GM21576 (cell line): ENCODE measurements at regions not wholly inside any gene's neighbourhood (a gene's known extent, or its start where the extent isn't known, plus 50 kb on each side); places are given as distances from the start of the nearest gene placed in this dataset.

Source experiments
- ATAC-seq: cut with Tn5 transposase; IDR thresholded peaks from one replicate; pipeline ENCODE4 v1.9.1; 2021; ENCODE audit warnings: mild to moderate bottlenecking, moderate library complexity; ENCODE audit not compliant: unreplicated experiment

- no peak for ATAC-seq
Measured at GRCh38 chr2:82652117-82652516, 1807.0 kb downstream of the SUCLG1 start.

- ATAC-seq, result no peak
Measured at GRCh38 chr2:82650038-82650437, 1809.0 kb downstream of the SUCLG1 start.

GRCh38 chr2:82641598-82642180, 1817.4 kb downstream of the SUCLG1 start:
- ATAC-seq, result no peak

GRCh38 chr2:82636402-82637020, 1822.6 kb downstream of the SUCLG1 start:
- ATAC-seq, result no peak

GRCh38 chr2:82599021-82599420, 1860.1 kb downstream of the SUCLG1 start:
- ATAC-seq, result no peak

GRCh38 chr2:82596581-82596980, 1862.5 kb downstream of the SUCLG1 start:
- no peak for ATAC-seq

- ATAC-seq, result no peak
Measured at GRCh38 chr2:82591718-82592117, 1867.4 kb downstream of the SUCLG1 start.

- no peak for ATAC-seq
Measured at GRCh38 chr2:82576656-82577055, 1882.4 kb downstream of the SUCLG1 start.

- no peak for ATAC-seq
Measured at GRCh38 chr2:82539280-82539621, 1919.8 kb downstream of the SUCLG1 start.

GRCh38 chr2:82538590-82539279, 1920.3 kb downstream of the SUCLG1 start:
- no peak for ATAC-seq

GRCh38 chr2:82528288-82528687, 1930.8 kb downstream of the SUCLG1 start:
- no peak for ATAC-seq

- ATAC-seq, result no peak
Measured at GRCh38 chr2:82527124-82527523, 1932.0 kb downstream of the SUCLG1 start.

- no peak for ATAC-seq
Measured at GRCh38 chr2:82526277-82526676, 1932.8 kb downstream of the SUCLG1 start.

- ATAC-seq, result no peak
Measured at GRCh38 chr2:82525744-82526143, 1933.3 kb downstream of the SUCLG1 start.

- ATAC-seq, result no peak
Measured at GRCh38 chr2:82524826-82525225, 1934.3 kb downstream of the SUCLG1 start.

- ATAC-seq, result no peak
Measured at GRCh38 chr2:82511894-82512293, 1947.2 kb downstream of the SUCLG1 start.

- no peak for ATAC-seq
Measured at GRCh38 chr2:82508702-82509101, 1950.4 kb downstream of the SUCLG1 start.

- ATAC-seq, result no peak
Measured at GRCh38 chr2:82507657-82508056, 1951.4 kb downstream of the SUCLG1 start.

- ATAC-seq, result no peak
Measured at GRCh38 chr2:82501217-82501616, 1957.9 kb downstream of the SUCLG1 start.

- ATAC-seq, result no peak
Measured at GRCh38 chr2:82498777-82499443, 1960.2 kb downstream of the SUCLG1 start.

- ATAC-seq, result no peak
Measured at GRCh38 chr2:82494739-82495138, 1964.3 kb downstream of the SUCLG1 start.

GRCh38 chr2:82491591-82491990, 1967.5 kb downstream of the SUCLG1 start:
- ATAC-seq, result no peak
